HepG2 (cell line): ENCODE measurements at regions not wholly inside any gene's neighbourhood (a gene's known extent, or its start where the extent isn't known, plus 50 kb on each side); places are given as distances from the start of the nearest gene placed in this dataset.

ENCODE experiments used
- ATAC-seq: fragments of 200-7000 bp; cut with Tn5 transposase; 3 replicates; pipeline ENCODE4 v1.9.1; 2020; ENCODE audit warnings: mild to moderate bottlenecking, moderate library complexity
- BruUV-seq: library from RNA; stranded (reverse); fragments of 400-500 nt; replicated peaks from 2 replicates; lab custom pipeline; 2021; lab: Mats Ljungman, UMichigan
- CTCF ChIA-PET: fragments of 300-600 bp; formaldehyde crosslinking; extraction: SDS; loops from one replicate; lab custom pipeline; 2021; ENCODE audit warnings: low total read pairs, inconsistent platforms, low intra/inter-chr PET ratio; lab: Yijun Ruan, JAX
- POLR2A ChIA-PET: fragments of 350-600 bp; sonication (Branson Sonifier 250); formaldehyde crosslinking; loops from one replicate; lab custom pipeline; 2020; ENCODE audit warnings: antibody characterized with exemption, inconsistent platforms; lab: Yijun Ruan, JAX
- DNase-seq: peaks from one replicate; pipeline ENCODE4 v3.0.0-alpha.2; 2015; ENCODE audit warnings: low spot score
- FAIRE-seq: peaks from 3 replicates; lab custom pipeline; 2011; peaks lifted over from hg19 to GRCh38; lab: Jason Lieb, UNC
- H2AFZ ChIP-seq: one replicate; pipeline ENCODE4 v1.6.1; 2011; ENCODE audit warnings: low read length, inconsistent platforms
- H3K27ac ChIP-seq: fragments of 300-600 bp; 3 replicates; pipeline ENCODE4 v1.8.0; 2011; ENCODE audit warnings: mixed run types, mild to moderate bottlenecking, mixed read lengths, low read length, inconsistent platforms; ENCODE audit not compliant: insufficient read depth; ENCODE audit errors: extremely low read length
- H3K27me3 ChIP-seq, 2 experiments: fragments of 200-600 bp in 1 of 2; 2 replicates in 1 of 2; 3 replicates in 1 of 2; pipeline versions ENCODE4 v1.6.0 to v1.8.0; 2011; ENCODE audit warnings: low read length in 2 of 2, mild to moderate bottlenecking in 2 of 2, moderate library complexity in 2 of 2, inconsistent platforms in 1 of 2; ENCODE audit not compliant: insufficient read depth in 2 of 2, control insufficient read depth in 1 of 2
- H3K36me3 ChIP-seq, 2 experiments: fragments of 200-600 bp in 1 of 2; replicated peaks in 1 of 2; 2 replicates in 1 of 2; 3 replicates in 1 of 2; pipeline versions ENCODE4 v1.5.1 to v1.8.0; 2011; ENCODE audit warnings: low read length in 2 of 2, inconsistent platforms in 1 of 2; ENCODE audit not compliant: insufficient read depth in 2 of 2, control insufficient read depth in 1 of 2
- H3K4me1 ChIP-seq: 2 replicates; pipeline ENCODE4 v1.5.1; 2012; ENCODE audit warnings: low read length, inconsistent platforms; ENCODE audit not compliant: insufficient read depth
- H3K4me2 ChIP-seq: 2 replicates; pipeline ENCODE4 v1.6.0; 2011; ENCODE audit warnings: low read depth, low read length, inconsistent platforms
- H3K4me3 ChIP-seq, 3 experiments: fragments of 200-600 bp in 1 of 3; sonication (generic), shearing (Covaris generic) in 1 of 3; replicated peaks in 1 of 3; 2 replicates each; pipeline ENCODE4 v1.5.1; 2011 to 2016; ENCODE audit warnings: low read length in 3 of 3, inconsistent platforms in 2 of 3, low read depth in 2 of 3, mild to moderate bottlenecking in 2 of 3, control low read depth in 1 of 3, mixed read lengths in 1 of 3; ENCODE audit not compliant: insufficient read depth in 1 of 3
- H3K79me2 ChIP-seq: one replicate; pipeline ENCODE4 v1.6.1; 2011; ENCODE audit warnings: low read length, inconsistent platforms; ENCODE audit not compliant: insufficient read depth
- H3K9ac ChIP-seq: 2 replicates; pipeline ENCODE4 v1.6.0; 2011; ENCODE audit warnings: mild to moderate bottlenecking, low read depth, low read length, inconsistent platforms; ENCODE audit not compliant: insufficient read depth
- H3K9me3 ChIP-seq: 2 replicates; pipeline ENCODE4 v1.5.1; 2012; ENCODE audit warnings: mild to moderate bottlenecking, low read length
- H4K20me1 ChIP-seq: 2 replicates; pipeline ENCODE4 v1.6.0; 2011; ENCODE audit warnings: inconsistent platforms, mild to moderate bottlenecking, low read length, moderate library complexity; ENCODE audit not compliant: insufficient read depth
- GZF1 ChIP-seq: sonication (generic); formaldehyde crosslinking; IDR thresholded peaks from 2 replicates; pipeline ENCODE4 v1.5.1; 2020; ENCODE audit warnings: mild to moderate bottlenecking, missing genetic modification reagents
- HNRNPH1 ChIP-seq: fragments of 200-400 bp; formaldehyde crosslinking; optimal IDR thresholded peaks from 2 replicates; pipeline ENCODE3; 2017; ENCODE audit warnings: mild to moderate bottlenecking, low read depth, low read length
- LRRFIP1 ChIP-seq: sonication (generic); formaldehyde crosslinking; conservative IDR thresholded peaks from 2 replicates; pipeline ENCODE4 v1.4.0; 2020; ENCODE audit warnings: missing genetic modification reagents
- MIER3 ChIP-seq: IDR thresholded peaks from 2 replicates; pipeline ENCODE4 v1.6.1; 2016; ENCODE audit warnings: missing compliant biosample characterization, borderline replicate concordance
- NFE2 ChIP-seq: sonication (generic); formaldehyde crosslinking; IDR thresholded peaks from 2 replicates; pipeline ENCODE4 v1.4.0; 2020; ENCODE audit warnings: missing genetic modification reagents
- PHF20 ChIP-seq: sonication (generic); formaldehyde crosslinking; IDR thresholded peaks from 2 replicates; pipeline ENCODE4 v1.5.0; 2020; ENCODE audit warnings: mild to moderate bottlenecking, missing genetic modification reagents
- RXRA ChIP-seq: sonication (generic); formaldehyde crosslinking; IDR thresholded peaks from 2 replicates; pipeline ENCODE4 v1.5.1; 2020; ENCODE audit warnings: missing genetic modification reagents
- SNAI1 ChIP-seq: sonication (generic); formaldehyde crosslinking; IDR thresholded peaks from 2 replicates; pipeline ENCODE4 v1.5.0; 2020; ENCODE audit warnings: mild to moderate bottlenecking, missing genetic modification reagents, borderline replicate concordance
- TOPORS ChIP-seq: sonication (generic); formaldehyde crosslinking; IDR thresholded peaks from 2 replicates; pipeline ENCODE4 v1.8.0; 2023; ENCODE audit warnings: mild to moderate bottlenecking, missing genetic modification reagents
- ZFP82 ChIP-seq: sonication (generic); formaldehyde crosslinking; IDR thresholded peaks from 2 replicates; pipeline ENCODE4 v1.5.1; 2020; ENCODE audit warnings: mild to moderate bottlenecking, missing genetic modification reagents, borderline replicate concordance
- ZNF331 ChIP-seq: sonication (generic); formaldehyde crosslinking; IDR thresholded peaks from 2 replicates; pipeline ENCODE4 v1.4.0; 2020; ENCODE audit warnings: missing genetic modification reagents
- ZNF580 ChIP-seq: IDR thresholded peaks from 2 replicates; pipeline ENCODE4 v1.6.1; 2016; ENCODE audit warnings: low read depth, borderline replicate concordance
- ZNF678 ChIP-seq: sonication (generic); formaldehyde crosslinking; IDR thresholded peaks from 2 replicates; pipeline ENCODE4 v1.4.0; 2020; ENCODE audit warnings: mild to moderate bottlenecking, missing genetic modification reagents
- ZNF775 ChIP-seq: sonication (generic); formaldehyde crosslinking; IDR thresholded peaks from 2 replicates; pipeline ENCODE4 v1.4.0; 2020; ENCODE audit warnings: missing genetic modification reagents, mild to moderate bottlenecking, moderate library complexity, borderline replicate concordance
- ZNF891 ChIP-seq: sonication (generic); formaldehyde crosslinking; IDR thresholded peaks from 2 replicates; pipeline ENCODE4 v1.5.0; 2020; ENCODE audit warnings: mild to moderate bottlenecking, missing genetic modification reagents
- WGBS: methylation state at CpG from one replicate; pipeline ENCODE4 v1.1.6; 2017; ENCODE audit warnings: low lambda C conversion rate; 5-methylcytosine and 5-hydroxymethylcytosine counted together
- in situ Hi-C: cut with HindIII; loops from 2 replicates; pipeline ENCODE4 v1.10.0; 2017; ENCODE audit warnings: low pct_unique_long_range_greater_than_20kb; ENCODE audit not compliant: extremely low pct_ligation_motif_present
- intact Hi-C: fragments of 100-400 bp; cut with micrococcal nuclease; formaldehyde crosslinking; loops from one replicate; pipeline ENCODE4 v1.10.0; 2022; ENCODE audit not compliant: unreplicated experiment
- TF ChIP-seq, protein P1 (sequence below): sonication (generic); formaldehyde crosslinking; IDR thresholded peaks from 2 replicates; pipeline ENCODE4 v1.4.0; 2020; ENCODE audit warnings: missing genetic modification reagents
- TF ChIP-seq, protein P2 (sequence below): sonication (generic); formaldehyde crosslinking; conservative IDR thresholded peaks from 2 replicates; pipeline ENCODE4 v1.8.1; 2023; ENCODE audit warnings: missing genetic modification reagents

- WGBS: 78% methylated on average over 7 of the region's 7 CpGs
These were observed 134.5 kb upstream of the ONECUT1 start for GRCh38 chr15:52924630-52925029.

DNA sequence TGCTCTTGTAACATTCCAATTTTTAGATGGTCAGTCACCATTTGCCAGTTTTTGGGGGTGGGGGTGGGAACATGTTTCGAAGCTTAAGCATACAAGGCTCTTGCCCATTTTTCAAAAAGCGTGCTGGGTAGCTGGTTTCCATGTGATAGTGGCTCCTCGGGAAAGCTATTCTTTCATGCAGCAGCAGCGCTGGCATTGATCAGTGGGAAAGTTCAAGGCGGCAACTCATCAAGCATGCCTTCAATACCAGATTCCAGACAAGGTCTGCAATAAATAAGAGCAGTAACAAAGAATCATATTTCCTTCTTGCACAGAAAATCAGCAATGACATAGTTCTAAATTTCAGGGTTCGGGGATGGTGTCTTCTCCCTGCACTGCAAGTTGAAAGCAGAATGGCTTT, 133.5 kb upstream of the ONECUT1 start:
- no peak for ATAC-seq
- Histone ChIP-seq H3K79me2 (no peaks in the 10 kb centered on the region), H3K4me2 (no peak overlapping the region), H3K36me3 (no peaks in the 10 kb centered on the region), H3K4me1 (no peaks in the 10 kb centered on the region), H2AFZ (no peak overlapping the region), H3K9ac (no peak overlapping the region), H3K9me3 (no peaks in the 10 kb centered on the region), H3K4me3 (no peak overlapping the region), H3K27ac (no peak overlapping the region), H3K27me3 (no peaks in the 10 kb centered on the region), H4K20me1 (no peaks in the 10 kb centered on the region)
- BruUV-seq: no TSS peak
- FAIRE-seq: no peak
- intact Hi-C loops (no loop called here), in situ Hi-C loops (no loop called here)
- ChIA-PET CTCF (no interaction called here), POLR2A (no interaction called here)
- 62% methylated on average over 6 of the region's 6 CpGs for WGBS
- no peak for DNase-seq
- TF ChIP-seq, protein P1, sequence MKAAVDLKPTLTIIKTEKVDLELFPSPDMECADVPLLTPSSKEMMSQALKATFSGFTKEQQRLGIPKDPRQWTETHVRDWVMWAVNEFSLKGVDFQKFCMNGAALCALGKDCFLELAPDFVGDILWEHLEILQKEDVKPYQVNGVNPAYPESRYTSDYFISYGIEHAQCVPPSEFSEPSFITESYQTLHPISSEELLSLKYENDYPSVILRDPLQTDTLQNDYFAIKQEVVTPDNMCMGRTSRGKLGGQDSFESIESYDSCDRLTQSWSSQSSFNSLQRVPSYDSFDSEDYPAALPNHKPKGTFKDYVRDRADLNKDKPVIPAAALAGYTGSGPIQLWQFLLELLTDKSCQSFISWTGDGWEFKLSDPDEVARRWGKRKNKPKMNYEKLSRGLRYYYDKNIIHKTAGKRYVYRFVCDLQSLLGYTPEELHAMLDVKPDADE (CRISPR knock-in tag): no peak
- no peak for TF ChIP-seq ZNF331 (CRISPR knock-in tag)
- TF ChIP-seq HNRNPH1: no peak
- TF ChIP-seq ZFP82 (CRISPR knock-in tag): no peak
- no peak for TF ChIP-seq TOPORS
- TF ChIP-seq NFE2: no peak
- no peak for TF ChIP-seq RXRA (CRISPR knock-in tag)
- TF ChIP-seq GZF1 (CRISPR knock-in tag): no peak
- TF ChIP-seq ZNF678 (CRISPR knock-in tag): no peak
- TF ChIP-seq, protein P2, sequence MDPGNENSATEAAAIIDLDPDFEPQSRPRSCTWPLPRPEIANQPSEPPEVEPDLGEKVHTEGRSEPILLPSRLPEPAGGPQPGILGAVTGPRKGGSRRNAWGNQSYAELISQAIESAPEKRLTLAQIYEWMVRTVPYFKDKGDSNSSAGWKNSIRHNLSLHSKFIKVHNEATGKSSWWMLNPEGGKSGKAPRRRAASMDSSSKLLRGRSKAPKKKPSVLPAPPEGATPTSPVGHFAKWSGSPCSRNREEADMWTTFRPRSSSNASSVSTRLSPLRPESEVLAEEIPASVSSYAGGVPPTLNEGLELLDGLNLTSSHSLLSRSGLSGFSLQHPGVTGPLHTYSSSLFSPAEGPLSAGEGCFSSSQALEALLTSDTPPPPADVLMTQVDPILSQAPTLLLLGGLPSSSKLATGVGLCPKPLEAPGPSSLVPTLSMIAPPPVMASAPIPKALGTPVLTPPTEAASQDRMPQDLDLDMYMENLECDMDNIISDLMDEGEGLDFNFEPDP (CRISPR knock-in tag): no peak
- no peak for TF ChIP-seq MIER3 (CRISPR knock-in tag)
- no peak for TF ChIP-seq ZNF891 (CRISPR knock-in tag)
- no peak for TF ChIP-seq LRRFIP1

More at GRCh38 chr15:52924630-52925029, 134.5 kb upstream of the ONECUT1 start:
- Histone ChIP-seq H3K79me2 (no peaks in the 10 kb centered on the region), H3K36me3 (no peaks in the 10 kb centered on the region), H4K20me1 (no peaks in the 10 kb centered on the region), H3K27ac (no peak overlapping the region), H3K27me3 (no peaks in the 10 kb centered on the region), H3K9me3 (no peaks in the 10 kb centered on the region), H3K9ac (no peak overlapping the region), H2AFZ (no peak overlapping the region), H3K4me2 (no peak overlapping the region), H3K4me3 (no peak overlapping the region), H3K4me1 (no peaks in the 10 kb centered on the region)
- no TSS peak for BruUV-seq
- no peak for FAIRE-seq
- ChIA-PET CTCF (no interaction called here), POLR2A (no interaction called here)
- no peak for ATAC-seq
- no peak for DNase-seq
- intact Hi-C loops: no loop called here
- in situ Hi-C loops: no loop called here
- no peak for TF ChIP-seq PHF20
- TF ChIP-seq SNAI1 (CRISPR knock-in tag): no peak
- TF ChIP-seq ZNF580: no peak
- no peak for TF ChIP-seq ZNF775 (CRISPR knock-in tag)
